ENCODE measurements at regions not wholly inside any gene's neighbourhood (a gene's known extent, or its start where the extent isn't known, plus 50 kb on each side); places are given as distances from the start of the nearest gene placed in this dataset.

DNA sequence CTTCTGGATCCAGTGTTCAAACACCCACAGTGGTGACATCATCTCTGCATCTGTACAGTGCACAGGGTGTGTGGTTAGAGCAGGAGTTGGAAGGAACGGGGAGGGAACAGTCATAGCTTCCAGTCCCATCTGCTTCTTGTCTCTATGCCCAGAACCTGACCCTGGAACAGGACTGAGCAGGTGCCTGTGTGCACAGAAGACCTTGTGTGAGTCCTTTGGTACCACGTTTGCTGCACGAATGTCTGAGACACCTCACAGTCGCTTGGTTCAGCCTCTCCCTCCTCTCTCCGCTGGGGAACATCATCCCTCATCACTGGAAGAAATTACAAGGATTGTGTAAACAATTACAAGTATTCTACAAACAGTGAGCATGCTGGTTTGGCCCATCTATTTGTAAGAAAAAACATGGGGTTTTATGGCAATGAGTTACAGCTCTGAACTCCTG lies 243.0 kb upstream of the KLF6 start:
- no peak for DNase-seq (ENCODE audit: low read depth)
- TF ChIP-seq POLR2A (IDR thresholded peaks at IDR 0.05; ENCODE audit: extremely low read depth, insufficient read length) = no peak
- H3K4me3 ChIP-seq (ENCODE audit: low read depth, low read length) = no peak overlapping the region

- DNase-seq (ENCODE audit: low read depth) = no peak
- TF ChIP-seq POLR2A (IDR thresholded peaks at IDR 0.05; ENCODE audit: extremely low read depth, insufficient read length) = no peak
- H3K4me3 ChIP-seq (ENCODE audit: low read depth, low read length) = no peak overlapping the region
Measured at GRCh38 chr10:4025339-4025738, 240.3 kb upstream of the KLF6 start.

GRCh38 chr10:4024516-4025245 lies 239.7 kb upstream of the KLF6 start:
- H3K4me3 ChIP-seq (ENCODE audit: low read depth, low read length) = no peak overlapping the region
- DNase-seq (ENCODE audit: low read depth) = no peak
- no peak for TF ChIP-seq POLR2A (IDR thresholded peaks at IDR 0.05; ENCODE audit: extremely low read depth, insufficient read length)
- no peak for TF ChIP-seq MYC (IDR thresholded peaks at IDR 0.05; ENCODE audit: low read depth, low read length)
- TF ChIP-seq, protein P1, sequence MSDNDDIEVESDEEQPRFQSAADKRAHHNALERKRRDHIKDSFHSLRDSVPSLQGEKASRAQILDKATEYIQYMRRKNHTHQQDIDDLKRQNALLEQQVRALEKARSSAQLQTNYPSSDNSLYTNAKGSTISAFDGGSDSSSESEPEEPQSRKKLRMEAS (IDR thresholded peaks at IDR 0.05; ENCODE audit: low read depth, low read length) = no peak
- TF ChIP-seq CTCF (IDR thresholded peaks at IDR 0.05; ENCODE audit: low read depth, low read length) = no peak

DNA sequence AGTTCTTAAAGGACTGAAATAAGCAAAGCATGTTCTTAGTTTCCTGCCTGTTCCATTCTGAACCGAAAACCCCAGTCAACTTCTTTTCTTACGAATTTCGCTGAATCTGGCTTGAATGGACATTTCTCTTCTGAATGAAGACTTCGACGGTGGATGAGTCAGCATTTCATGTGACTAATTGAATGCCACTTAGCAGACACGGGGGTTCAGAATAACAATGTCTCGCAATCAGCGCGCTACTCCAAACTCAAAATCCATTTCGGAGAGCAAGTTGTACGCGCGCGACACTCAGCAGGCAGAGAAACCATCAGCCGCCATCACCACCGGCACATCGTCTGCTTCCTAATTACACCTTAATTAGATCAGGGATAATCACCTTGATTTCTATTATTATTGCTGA lies 239.0 kb upstream of the KLF6 start:
- no peak overlapping the region for H3K4me3 ChIP-seq (ENCODE audit: low read depth, low read length)
- TF ChIP-seq, protein P1 (IDR thresholded peaks at IDR 0.05; ENCODE audit: low read depth, low read length) = no peak
- no peak for TF ChIP-seq POLR2A (IDR thresholded peaks at IDR 0.05; ENCODE audit: extremely low read depth, insufficient read length)
- no peak for TF ChIP-seq MYC (IDR thresholded peaks at IDR 0.05; ENCODE audit: low read depth, low read length)
- TF ChIP-seq CTCF (IDR thresholded peaks at IDR 0.05; ENCODE audit: low read depth, low read length) = no peak
- DNase-seq (ENCODE audit: low read depth) = peak; percentile 9

DNA sequence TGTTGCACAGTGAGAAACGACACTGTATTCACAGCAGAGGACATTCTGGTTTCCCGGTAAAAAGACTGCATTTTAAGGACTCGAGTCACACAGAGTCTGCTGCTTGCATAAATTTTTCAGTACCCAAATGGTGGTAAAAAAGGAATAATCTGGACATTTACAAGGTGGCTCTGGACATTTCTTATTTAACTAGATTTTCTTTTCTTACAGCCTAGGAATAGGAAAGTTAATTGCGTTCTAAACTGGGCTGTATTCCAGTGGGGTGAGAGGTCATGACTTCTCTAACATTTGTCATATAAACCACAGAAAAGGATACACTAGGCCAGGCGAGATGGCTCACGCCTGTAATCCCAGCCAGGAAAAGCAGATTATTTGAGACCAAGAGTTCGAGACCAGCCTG lies 237.5 kb upstream of the KLF6 start:
- no peak for DNase-seq (ENCODE audit: low read depth)
- TF ChIP-seq POLR2A (IDR thresholded peaks at IDR 0.05; ENCODE audit: extremely low read depth, insufficient read length) (no peak), CTCF (IDR thresholded peaks at IDR 0.05; ENCODE audit: low read depth, low read length) (no peak), MYC (IDR thresholded peaks at IDR 0.05; ENCODE audit: low read depth, low read length) (no peak)
- TF ChIP-seq, protein P1 (IDR thresholded peaks at IDR 0.05; ENCODE audit: low read depth, low read length) = no peak

GRCh38 chr10:4020631-4021030 lies 235.6 kb upstream of the KLF6 start:
- no peak for DNase-seq (ENCODE audit: low read depth)
- no peak overlapping the region for H3K4me3 ChIP-seq (ENCODE audit: low read depth, low read length)
- TF ChIP-seq CTCF (IDR thresholded peaks at IDR 0.05; ENCODE audit: low read depth, low read length) (no peak), POLR2A (IDR thresholded peaks at IDR 0.05; ENCODE audit: extremely low read depth, insufficient read length) (no peak), MYC (IDR thresholded peaks at IDR 0.05; ENCODE audit: low read depth, low read length) (no peak)
- TF ChIP-seq, protein P1 (IDR thresholded peaks at IDR 0.05; ENCODE audit: low read depth, low read length) = no peak

More for the DNA sequence above, 237.5 kb upstream of the KLF6 start:
- no peak overlapping the region for H3K4me3 ChIP-seq (ENCODE audit: low read depth, low read length)

- DNase-seq (ENCODE audit: low read depth) = no peak
- TF ChIP-seq CTCF (IDR thresholded peaks at IDR 0.05; ENCODE audit: low read depth, low read length) (no peak), MYC (IDR thresholded peaks at IDR 0.05; ENCODE audit: low read depth, low read length) (no peak), POLR2A (IDR thresholded peaks at IDR 0.05; ENCODE audit: extremely low read depth, insufficient read length) (no peak)
- TF ChIP-seq, protein P1 (IDR thresholded peaks at IDR 0.05; ENCODE audit: low read depth, low read length) = no peak
Measured at GRCh38 chr10:4018054-4018511, 233.1 kb upstream of the KLF6 start.

More at GRCh38 chr10:4018054-4018511, 233.1 kb upstream of the KLF6 start:
- no peak overlapping the region for H3K4me3 ChIP-seq (ENCODE audit: low read depth, low read length)

All from NB4 (cell line).